ENCODE measurements at regions not wholly inside any gene's neighbourhood (a gene's known extent, or its start where the extent isn't known, plus 50 kb on each side); places are given as distances from the start of the nearest gene placed in this dataset.
"Not testable (repeated sequence)": the region's sequence is repeated elsewhere in the genome, so short reads cannot be mapped to it uniquely, and the experiment has no call there.

DNA sequence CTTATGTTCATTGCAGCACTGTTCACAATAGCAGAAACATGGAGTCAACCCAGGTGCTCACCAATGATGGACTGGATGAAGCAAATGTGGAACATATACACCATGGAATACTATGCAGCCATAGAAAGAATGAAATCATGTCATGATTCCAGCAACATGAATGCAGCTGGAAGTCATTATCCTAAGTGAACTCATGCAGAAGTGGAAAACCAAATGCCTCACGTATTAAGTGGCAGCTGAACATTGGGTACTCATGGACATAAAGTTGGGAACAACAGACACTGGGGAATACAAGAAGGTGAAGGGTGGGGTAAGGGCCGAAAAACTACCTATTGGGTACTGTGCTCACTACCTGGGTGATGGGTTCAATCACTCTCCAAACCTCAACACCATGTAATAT, 915.9 kb downstream of the UQCRFS1 start:
- Mint-ChIP-seq H3K4me1 (ENCODE audit: insufficient read depth, unreplicated experiment) (no peaks in the 10 kb centered on the region), H3K4me3 (ENCODE audit: unreplicated experiment) (no peak overlapping the region), H3K27ac (ENCODE audit: low read depth, unreplicated experiment) (no peak overlapping the region), H3K27me3 (ENCODE audit: insufficient read depth, unreplicated experiment) (no peaks in the 10 kb centered on the region), H3K36me3 (ENCODE audit: insufficient read depth, unreplicated experiment) (no peaks in the 10 kb centered on the region), H3K9me3 (ENCODE audit: unreplicated experiment) (peaks cover 54% of the 10 kb centered on the region)
- CTCF ChIA-PET: no interaction called here
- BruUV-seq (replicated peaks): no TSS peak
- no peak for DNase-seq (ENCODE audit: unreplicated experiment)
- POLR2A ChIA-PET: no interaction called here
- TF ChIP-seq, protein P1, sequence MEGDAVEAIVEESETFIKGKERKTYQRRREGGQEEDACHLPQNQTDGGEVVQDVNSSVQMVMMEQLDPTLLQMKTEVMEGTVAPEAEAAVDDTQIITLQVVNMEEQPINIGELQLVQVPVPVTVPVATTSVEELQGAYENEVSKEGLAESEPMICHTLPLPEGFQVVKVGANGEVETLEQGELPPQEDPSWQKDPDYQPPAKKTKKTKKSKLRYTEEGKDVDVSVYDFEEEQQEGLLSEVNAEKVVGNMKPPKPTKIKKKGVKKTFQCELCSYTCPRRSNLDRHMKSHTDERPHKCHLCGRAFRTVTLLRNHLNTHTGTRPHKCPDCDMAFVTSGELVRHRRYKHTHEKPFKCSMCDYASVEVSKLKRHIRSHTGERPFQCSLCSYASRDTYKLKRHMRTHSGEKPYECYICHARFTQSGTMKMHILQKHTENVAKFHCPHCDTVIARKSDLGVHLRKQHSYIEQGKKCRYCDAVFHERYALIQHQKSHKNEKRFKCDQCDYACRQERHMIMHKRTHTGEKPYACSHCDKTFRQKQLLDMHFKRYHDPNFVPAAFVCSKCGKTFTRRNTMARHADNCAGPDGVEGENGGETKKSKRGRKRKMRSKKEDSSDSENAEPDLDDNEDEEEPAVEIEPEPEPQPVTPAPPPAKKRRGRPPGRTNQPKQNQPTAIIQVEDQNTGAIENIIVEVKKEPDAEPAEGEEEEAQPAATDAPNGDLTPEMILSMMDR (IDR thresholded peaks at IDR 0.05; ENCODE audit: unreplicated experiment): no peak
- intact Hi-C loops (cut with micrococcal nuclease): no loop called here

DNA sequence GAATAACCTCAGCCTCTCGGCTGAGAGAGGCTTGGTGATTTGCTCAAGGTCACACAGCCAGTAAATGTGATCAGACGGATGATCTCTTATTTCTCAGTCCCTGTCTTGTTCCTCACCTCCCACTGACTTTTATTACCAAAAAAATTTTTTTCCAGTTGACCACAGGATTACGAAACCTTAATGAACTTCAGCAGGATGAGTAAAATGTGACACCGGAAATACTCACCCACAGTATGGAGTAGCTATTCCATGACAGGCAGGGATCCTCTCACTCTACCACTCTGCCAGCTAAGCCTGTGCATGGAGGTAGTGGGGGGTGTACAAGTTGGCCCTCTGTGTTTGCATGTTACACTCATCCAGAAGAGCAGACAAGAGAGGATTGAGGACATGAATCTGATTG, 916.4 kb downstream of the UQCRFS1 start:
- no peak overlapping the region for H3K27ac Mint-ChIP-seq (ENCODE audit: low read depth, unreplicated experiment)
- POLR2A ChIA-PET: no interaction called here
- H3K36me3 Mint-ChIP-seq (ENCODE audit: insufficient read depth, unreplicated experiment): no peaks in the 10 kb centered on the region
- H3K4me3 Mint-ChIP-seq (ENCODE audit: unreplicated experiment): no peak overlapping the region
- DNase-seq (ENCODE audit: unreplicated experiment): no peak
- no peaks in the 10 kb centered on the region for H3K27me3 Mint-ChIP-seq (ENCODE audit: insufficient read depth, unreplicated experiment)
- peaks cover 59% of the 10 kb centered on the region for H3K9me3 Mint-ChIP-seq (ENCODE audit: unreplicated experiment)
- TF ChIP-seq, protein P1 (IDR thresholded peaks at IDR 0.05; ENCODE audit: unreplicated experiment): no peak
- CTCF ChIA-PET: no interaction called here
- intact Hi-C loops (cut with micrococcal nuclease): no loop called here
- H3K4me1 Mint-ChIP-seq (ENCODE audit: insufficient read depth, unreplicated experiment): no peaks in the 10 kb centered on the region
- BruUV-seq (replicated peaks): no TSS peak

DNA sequence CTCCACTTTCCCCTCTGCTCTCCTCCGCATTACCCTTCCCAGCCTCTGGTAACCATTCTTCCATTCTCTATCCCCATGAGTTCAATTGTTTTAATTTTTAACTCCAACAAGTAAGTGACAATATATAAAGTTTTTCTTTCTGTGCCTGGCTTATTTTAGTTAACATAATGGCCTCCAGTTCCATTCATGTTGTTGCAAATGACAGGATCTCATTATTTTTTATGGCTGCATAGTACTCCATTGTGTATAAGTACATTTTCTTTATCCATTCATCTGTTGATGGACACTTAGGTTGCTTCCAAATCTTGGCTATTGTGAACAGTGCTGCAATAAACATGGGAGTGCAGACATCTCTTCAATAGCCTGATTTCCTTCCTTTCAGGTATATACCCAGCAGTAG, 918.0 kb downstream of the UQCRFS1 start:
- H3K36me3 Mint-ChIP-seq (ENCODE audit: insufficient read depth, unreplicated experiment); DNase-seq (ENCODE audit: unreplicated experiment); CTCF ChIA-PET; intact Hi-C loops (cut with micrococcal nuclease); H3K27ac Mint-ChIP-seq (ENCODE audit: low read depth, unreplicated experiment); BruUV-seq (replicated peaks); H3K27me3 Mint-ChIP-seq (ENCODE audit: insufficient read depth, unreplicated experiment); H3K4me1 Mint-ChIP-seq (ENCODE audit: insufficient read depth, unreplicated experiment); POLR2A ChIA-PET; H3K4me3 Mint-ChIP-seq (ENCODE audit: unreplicated experiment): not testable (repeated sequence)
- H3K9me3 Mint-ChIP-seq (ENCODE audit: unreplicated experiment): peaks cover 62% of the 10 kb centered on the region

DNA sequence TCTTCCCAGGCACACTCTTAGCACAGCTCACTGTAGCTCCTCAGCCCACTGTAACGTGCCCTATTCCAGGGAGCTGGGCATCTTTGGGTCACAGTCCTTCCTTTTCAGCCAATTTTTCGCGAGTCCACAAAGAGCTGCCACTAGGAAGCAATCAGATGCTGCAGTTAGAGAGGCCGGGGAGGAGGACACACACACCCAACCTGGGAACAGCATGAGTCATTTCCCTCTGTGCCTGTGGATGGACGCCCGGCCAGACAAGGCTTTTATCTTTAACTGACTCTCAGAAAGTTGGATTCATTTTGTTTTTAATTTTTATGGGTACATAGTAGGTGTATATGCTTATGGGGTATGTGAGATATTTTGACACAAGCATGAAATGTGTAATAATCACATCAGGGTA, 918.6 kb downstream of the UQCRFS1 start:
- POLR2A ChIA-PET: no interaction called here
- peaks cover 60% of the 10 kb centered on the region for H3K9me3 Mint-ChIP-seq (ENCODE audit: unreplicated experiment)
- no peak for DNase-seq (ENCODE audit: unreplicated experiment)
- intact Hi-C loops (cut with micrococcal nuclease): no loop called here
- no peak overlapping the region for H3K27ac Mint-ChIP-seq (ENCODE audit: low read depth, unreplicated experiment)
- H3K4me1 Mint-ChIP-seq (ENCODE audit: insufficient read depth, unreplicated experiment): no peaks in the 10 kb centered on the region
- TF ChIP-seq, protein P1 (IDR thresholded peaks at IDR 0.05; ENCODE audit: unreplicated experiment): no peak
- H3K4me3 Mint-ChIP-seq (ENCODE audit: unreplicated experiment): no peak overlapping the region
- H3K36me3 Mint-ChIP-seq (ENCODE audit: insufficient read depth, unreplicated experiment): no peaks in the 10 kb centered on the region
- H3K27me3 Mint-ChIP-seq (ENCODE audit: insufficient read depth, unreplicated experiment): no peaks in the 10 kb centered on the region
- CTCF ChIA-PET: no interaction called here
- no TSS peak for BruUV-seq (replicated peaks)

DNA sequence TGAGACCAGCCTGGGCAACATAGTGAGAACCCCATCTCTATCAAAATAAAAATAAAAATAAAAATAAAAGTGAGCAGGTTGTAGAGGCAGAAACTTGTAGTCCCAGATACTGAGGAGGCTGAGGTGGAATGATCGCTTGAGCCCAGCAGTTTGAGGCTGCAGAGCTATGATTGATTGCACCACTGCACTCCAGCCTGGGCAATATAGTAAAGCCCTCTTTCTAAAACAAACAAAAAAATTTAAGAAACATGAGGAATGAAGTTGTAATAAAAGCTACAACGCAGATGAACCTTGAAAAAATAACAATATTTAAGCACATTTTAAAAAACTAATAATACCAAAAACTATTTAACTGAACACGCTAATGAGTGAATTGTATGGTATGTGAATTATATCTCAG, 919.3 kb downstream of the UQCRFS1 start:
- Mint-ChIP-seq H3K27me3 (ENCODE audit: insufficient read depth, unreplicated experiment) (no peaks in the 10 kb centered on the region), H3K4me3 (ENCODE audit: unreplicated experiment) (no peak overlapping the region), H3K27ac (ENCODE audit: low read depth, unreplicated experiment) (no peak overlapping the region), H3K36me3 (ENCODE audit: insufficient read depth, unreplicated experiment) (no peaks in the 10 kb centered on the region), H3K4me1 (ENCODE audit: insufficient read depth, unreplicated experiment) (no peaks in the 10 kb centered on the region), H3K9me3 (ENCODE audit: unreplicated experiment) (peaks cover 53% of the 10 kb centered on the region)
- ChIA-PET CTCF (no interaction called here), POLR2A (no interaction called here)
- TF ChIP-seq, protein P1 (IDR thresholded peaks at IDR 0.05; ENCODE audit: unreplicated experiment): no peak
- BruUV-seq (replicated peaks): no TSS peak
- DNase-seq (ENCODE audit: unreplicated experiment): no peak
- intact Hi-C loops (cut with micrococcal nuclease): no loop called here
